ENCODE measurements at regions not wholly inside any gene's neighbourhood (a gene's known extent, or its start where the extent isn't known, plus 50 kb on each side); places are given as distances from the start of the nearest gene placed in this dataset.
A peak's percentile ranks its signal among the peaks of the same experiment; 100 is the strongest.

DNA sequence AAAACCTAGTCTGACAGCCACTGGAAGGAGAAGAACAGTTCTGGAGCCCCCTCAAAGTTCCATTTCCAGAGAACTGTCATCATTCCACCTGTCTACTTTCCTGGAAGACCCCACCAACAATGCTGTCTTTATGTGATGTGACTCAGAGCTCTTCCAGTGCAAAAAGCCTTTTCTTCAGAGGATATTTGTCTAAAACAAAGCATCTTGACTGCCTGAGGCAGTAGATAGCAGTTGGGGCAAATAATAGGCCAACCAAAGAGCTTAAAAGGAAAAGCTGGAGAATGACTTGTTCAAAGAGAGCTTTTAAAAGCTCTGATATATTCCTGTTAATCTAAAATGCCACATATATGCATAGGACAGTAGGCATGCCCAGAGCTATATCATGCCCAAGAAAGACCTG, 62.6 kb downstream of the MIS18A start:
- DNase-seq, result no peak

- DNase-seq, result no peak
These were observed 63.6 kb downstream of the MIS18A start for GRCh38 chr21:32215306-32215685.

DNA sequence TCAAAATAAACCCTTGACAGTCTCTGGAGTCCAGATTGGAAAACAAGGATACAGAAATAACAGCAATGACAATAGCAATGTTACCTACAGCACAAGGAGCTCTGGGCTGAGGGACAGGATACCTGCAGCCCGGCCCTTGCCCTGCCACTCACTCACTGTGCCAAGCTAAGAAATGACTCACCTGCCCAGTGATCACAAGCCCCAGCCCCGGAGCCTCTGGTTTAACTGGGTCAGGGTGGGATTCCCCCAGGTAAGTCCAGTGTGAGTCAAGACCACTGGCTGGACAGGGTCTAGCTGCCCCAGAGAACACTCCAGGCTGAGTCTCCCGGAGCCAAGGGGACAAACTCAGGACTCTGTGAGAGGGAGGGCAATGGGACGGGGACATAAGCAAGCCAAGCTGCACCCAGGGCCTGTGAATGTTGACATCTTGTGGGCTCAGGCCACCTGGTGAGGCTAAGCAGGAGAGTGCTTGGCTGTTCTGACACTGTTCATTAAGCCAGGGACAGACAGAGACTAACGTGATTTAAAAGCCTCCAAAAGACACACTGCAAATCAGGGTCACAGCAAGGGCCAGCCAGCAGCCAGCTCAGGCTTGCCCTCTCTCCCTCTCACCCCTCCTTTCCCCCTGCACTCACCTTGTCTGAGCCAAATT, 64.1 kb downstream of the MIS18A start:
- no peak for DNase-seq

DNA sequence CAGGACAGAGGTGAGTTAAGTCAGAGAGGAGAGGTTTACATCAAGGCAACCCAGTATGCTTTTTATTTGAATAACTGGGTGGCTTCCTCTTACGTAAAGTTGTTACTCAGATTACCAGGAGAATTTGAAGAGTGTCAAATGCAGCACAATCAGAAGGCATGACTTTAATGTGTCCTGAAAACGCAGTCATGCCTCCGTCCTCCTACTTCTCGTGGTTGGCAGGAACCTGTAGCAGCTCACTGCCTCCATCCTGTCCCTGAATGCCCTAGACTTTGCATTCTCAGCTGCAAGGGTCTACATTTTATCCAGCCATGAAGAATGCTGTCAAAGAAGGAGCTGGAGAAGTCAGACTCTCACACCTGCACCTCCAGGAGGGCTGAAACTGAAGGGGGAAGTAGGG, 66.7 kb downstream of the MIS18A start:
- DNase-seq, result no peak

- DNase-seq, result no peak
These were observed 67.5 kb downstream of the MIS18A start for GRCh38 chr21:32211306-32211705.

GRCh38 chr21:32209580-32209979, 69.3 kb downstream of the MIS18A start:
- no peak for DNase-seq

- peak; percentile 54 for DNase-seq
These were observed 71.5 kb downstream of the MIS18A start for GRCh38 chr21:32207406-32207716.

DNA sequence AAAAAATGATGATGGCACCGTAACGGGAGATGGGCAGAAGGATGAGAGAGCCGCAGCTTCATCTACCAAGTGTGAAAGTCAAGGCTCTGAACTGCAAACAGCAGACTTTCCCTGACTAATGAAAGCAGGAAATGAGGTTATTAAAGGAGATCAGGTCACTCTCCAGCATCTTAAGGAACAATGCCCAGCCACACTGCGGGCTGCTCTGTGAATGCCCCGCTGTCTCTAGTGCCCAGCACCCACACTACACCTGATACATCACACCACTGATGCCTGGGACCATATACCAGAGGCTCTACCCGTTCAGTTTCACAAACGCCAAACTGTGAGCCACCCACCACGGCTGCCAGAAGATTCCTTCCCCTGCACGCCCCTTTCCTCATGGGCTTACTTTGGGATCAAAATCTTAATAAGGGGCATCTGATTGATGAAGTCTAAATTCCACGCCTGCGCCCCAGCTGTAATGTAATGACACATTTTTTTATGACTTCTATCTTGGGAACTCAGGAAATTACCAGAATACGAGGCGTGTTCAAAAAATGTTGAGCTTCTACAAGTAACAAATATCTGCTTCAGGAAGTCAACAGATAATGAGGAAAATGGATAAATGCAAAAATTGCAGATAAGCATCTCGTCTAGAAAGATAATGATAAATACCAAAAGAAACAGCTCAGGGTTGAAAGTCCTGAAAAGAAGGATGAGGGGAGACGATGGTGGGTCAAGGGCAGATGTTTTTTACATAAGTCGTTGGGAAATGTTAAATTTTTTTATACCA, 72.0 kb downstream of the MIS18A start:
- DNase-seq, result no peak

- no peak for DNase-seq
These were observed 74.9 kb downstream of the MIS18A start for GRCh38 chr21:32203877-32204480.

DNA sequence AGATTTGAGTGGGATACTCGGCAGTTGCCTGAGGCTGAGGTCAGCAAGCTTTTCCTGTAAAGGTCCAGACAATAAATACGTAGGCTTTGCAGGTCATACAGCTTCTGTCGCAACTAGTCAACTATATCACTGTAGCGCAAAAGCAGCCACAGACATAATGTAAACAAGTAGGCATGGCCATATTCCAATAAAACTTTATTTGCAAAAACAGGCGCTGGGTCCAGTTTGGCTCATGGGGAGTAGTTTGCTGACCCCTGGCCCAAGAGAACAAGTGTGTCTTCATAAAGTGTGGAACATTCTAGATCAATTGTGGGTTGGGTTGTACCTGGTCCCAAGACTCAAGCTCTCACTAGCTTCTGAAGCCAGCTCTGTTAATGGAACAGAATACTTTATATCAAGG, 78.8 kb downstream of the MIS18A start:
- no peak for DNase-seq

- no peak for DNase-seq
These were observed 80.5 kb downstream of the MIS18A start for GRCh38 chr21:32198384-32198783.

- peak; percentile 97 for DNase-seq
These were observed 81.0 kb downstream of the MIS18A start for GRCh38 chr21:32197896-32198295.

DNA sequence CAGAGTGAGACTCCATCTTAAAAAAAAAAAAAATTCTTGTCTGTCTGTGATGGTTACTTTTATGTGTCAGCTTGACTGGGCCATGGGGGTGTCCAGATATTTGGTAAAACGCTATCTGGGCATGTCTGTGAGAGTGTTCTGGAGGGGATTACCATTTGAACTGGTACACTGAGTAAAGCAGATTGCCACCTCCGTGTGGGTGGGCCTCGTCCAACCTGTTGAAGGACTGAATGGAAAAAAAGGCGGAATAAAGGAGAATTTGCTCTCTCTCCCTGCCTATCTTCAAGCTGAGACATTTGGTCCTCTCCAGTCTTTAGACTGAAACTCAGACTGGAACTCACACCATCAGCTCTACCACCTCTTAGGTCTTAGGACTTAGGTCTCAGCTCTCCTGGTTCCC, 82.8 kb downstream of the MIS18A start:
- DNase-seq, result no peak

DNA sequence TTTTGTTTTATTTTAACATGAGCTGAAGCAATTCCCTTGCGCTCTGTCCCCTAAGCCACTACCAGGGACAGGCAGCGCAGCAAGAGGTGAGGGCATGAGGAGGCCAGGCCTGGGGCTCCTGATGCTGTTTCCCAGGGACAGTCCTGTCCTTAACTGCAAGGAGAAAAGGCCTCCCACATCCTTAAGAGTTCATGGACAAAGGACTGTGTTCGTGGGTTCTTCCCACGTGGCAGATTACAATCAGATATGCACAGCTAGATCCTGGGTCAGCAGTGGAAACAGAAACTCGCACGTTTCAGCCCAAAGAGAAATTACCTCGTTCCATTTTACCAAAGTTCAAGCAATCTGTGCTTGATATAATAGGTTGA, 85.8 kb downstream of the MIS18A start:
- DNase-seq, result no peak

DNA sequence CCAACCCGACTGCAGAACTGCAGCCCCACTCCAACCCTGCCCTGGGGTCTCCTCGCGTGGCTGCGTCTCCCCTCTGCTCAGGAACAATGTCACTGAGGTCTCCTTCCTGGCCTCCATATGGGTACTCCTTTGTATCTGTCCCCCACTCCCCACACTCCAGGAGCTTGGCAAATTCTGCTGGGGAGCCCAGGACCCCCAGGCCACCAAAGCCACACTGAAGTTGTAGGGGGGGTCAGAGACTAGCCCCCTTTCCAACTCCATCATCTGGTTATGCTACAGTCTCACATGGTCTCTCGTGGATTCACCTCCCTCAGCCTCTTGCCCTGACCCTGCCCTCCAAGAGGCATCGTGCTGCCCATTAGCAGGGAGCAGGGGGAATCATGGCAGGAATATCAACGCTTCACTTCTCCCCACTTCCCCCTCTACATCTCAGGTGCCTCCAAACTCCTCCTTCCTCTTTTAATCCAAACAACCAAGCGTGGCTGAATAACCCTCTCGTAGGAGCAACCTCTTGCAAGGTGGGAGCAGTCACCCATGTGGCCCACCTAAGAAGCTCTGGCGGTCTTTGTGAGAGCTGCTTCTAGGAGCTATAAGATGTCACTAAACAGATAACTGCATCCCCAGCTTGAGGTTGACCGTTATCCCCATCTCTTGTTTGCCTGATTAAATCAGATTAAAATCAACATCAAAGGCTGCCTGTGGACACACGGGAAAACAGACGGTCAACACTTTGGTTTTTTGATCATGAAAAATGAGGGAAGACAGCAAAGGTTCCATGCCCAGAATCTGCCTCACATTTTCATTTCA, 86.4 kb downstream of the MIS18A start:
- DNase-seq, result no peak

- peak; percentile 57 for DNase-seq
These were observed 88.2 kb downstream of the MIS18A start for GRCh38 chr21:32190493-32191144.

DNA sequence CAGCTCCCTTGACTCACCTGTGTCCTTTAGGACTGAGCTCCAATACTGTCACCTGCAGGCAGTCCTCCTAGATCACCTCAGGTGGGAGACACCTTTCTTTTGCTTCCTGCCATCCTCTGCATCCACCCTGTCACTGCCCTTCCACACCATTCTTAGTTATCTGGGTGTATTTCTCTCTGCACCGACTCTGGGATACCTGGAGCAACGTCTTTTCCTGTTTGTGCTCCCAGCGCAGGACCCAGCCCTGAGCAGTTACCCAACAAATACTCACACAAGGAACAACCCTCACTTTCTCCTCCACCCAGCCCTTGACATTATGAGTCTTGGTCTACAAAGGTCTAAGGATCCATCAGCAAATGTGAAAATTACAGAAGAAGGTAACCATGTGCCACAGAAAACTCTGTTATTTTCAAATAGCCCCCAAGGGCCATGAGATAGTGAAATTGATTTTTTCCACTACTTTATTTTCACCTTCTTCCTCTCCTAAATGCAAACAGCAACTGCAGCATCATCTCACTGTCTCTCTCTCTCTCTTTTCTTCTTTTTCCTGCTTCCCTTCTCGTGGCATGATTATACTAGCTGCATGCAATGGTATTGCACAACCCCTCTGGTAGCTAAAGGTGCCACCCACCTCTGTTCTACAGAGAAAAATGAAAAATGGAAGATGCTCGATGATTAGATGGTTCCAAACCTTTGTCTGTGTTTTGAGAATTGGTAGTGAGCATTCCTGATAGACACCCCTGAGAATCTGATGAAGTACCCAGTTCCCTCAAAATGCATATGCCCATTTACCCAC, 89.0 kb downstream of the MIS18A start:
- DNase-seq, result peak; percentile 57

DNA sequence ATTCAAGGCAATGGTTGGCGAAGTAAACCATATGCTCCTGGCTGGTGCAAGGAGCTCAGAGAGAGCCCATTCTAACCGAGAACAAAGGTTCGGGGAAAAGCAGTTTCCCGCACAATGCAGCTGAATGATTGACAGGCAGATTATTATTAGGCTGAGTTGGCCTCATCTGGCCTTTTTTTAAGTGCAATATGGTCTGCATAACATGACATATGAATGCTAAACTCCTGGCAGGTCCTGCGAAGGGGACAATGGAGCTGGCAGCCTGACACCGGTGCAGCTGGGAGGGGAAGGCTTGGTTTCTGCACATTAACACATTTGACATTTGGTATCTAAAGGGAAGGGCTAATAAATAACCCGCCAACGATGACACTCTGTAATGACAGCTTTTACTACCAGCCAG, 92.0 kb downstream of the MIS18A start:
- peak; percentile 100 for DNase-seq

- no peak for DNase-seq
These were observed 93.1 kb downstream of the MIS18A start for GRCh38 chr21:32185726-32186125.

DNA sequence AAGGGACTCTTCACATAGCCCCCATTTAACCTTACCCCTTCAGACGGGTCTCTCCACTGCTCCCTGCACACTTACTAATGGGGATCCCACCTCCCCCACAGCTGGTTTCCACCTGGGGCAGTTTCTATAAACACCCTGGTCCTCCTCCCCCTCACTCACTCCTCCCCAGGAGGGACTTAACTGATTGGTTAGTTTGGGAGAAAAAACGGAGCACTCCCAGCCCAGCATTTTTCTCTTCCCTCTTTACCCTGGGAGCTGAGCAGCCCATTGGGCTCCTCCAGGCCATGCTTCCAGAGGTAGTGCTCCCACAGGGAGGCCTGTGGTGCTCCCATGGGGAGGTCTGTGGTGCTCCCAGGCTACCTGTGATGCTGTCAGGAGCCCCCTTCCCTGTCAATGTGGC, 93.7 kb downstream of the MIS18A start:
- DNase-seq, result no peak

GRCh38 chr21:32184485-32184884, 94.4 kb downstream of the MIS18A start:
- DNase-seq, result peak; percentile 44

DNA sequence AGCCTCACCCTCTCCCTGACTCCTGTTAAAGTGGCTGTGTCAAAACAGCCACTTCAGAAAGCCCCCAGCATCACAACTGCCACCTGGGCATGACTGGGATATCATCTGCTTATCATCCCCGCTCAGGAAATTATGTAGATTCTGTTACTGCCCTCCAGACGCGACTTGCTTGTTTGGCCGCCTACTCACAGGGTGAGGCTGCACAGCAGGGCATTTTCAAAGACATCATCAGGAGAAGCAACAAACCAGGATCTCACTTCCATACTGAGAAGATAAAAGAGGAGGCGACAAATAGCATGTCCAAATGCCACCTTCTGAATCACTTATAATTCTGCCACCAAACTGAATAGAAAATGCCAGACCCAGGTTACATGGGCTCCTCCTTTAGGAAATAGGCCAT, 94.8 kb downstream of the MIS18A start:
- no peak for DNase-seq
